GM23248 (cell line): ENCODE measurements at regions not wholly inside any gene's neighbourhood (a gene's known extent, or its start where the extent isn't known, plus 50 kb on each side); places are given as distances from the start of the nearest gene placed in this dataset.

Experiments used
- EZH2 ChIP-seq: fragments of 200-600 bp; sonication (generic); IDR thresholded peaks from 2 replicates; pipeline ENCODE4 v1.6.1; 2018; ENCODE audit warnings: antibody characterized with exemption, mild to moderate bottlenecking; ENCODE audit not compliant: insufficient read depth, poor library complexity, severe bottlenecking
- EZH2phosphoT487 ChIP-seq: fragments of 200-600 bp; sonication (generic); IDR thresholded peaks from 2 replicates; pipeline ENCODE4 v1.6.1; 2018; ENCODE audit warnings: antibody characterized with exemption, moderate library complexity, mild to moderate bottlenecking, low read depth; ENCODE audit not compliant: insufficient read depth

DNA sequence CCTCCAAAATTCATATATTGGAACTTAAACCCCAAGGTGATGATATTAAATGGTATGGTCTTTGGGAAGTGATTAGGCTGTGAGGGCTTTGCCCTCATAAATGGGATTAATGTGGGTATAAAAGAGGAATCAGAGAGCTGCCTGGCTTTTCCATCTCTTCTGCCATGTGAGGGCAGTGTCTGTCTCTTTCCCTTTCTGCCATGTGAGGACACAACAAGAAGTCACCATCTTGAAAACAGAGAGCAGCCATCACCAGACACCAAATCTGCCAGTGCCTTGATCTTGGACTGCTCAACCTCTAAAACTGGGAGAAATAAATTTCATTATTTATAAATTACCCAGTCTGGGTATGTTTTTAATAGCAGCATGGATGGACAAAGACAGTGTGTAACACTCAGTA lies 263.0 kb downstream of the PAX1 start:
- TF ChIP-seq EZH2 (no peak), EZH2phosphoT487 (no peak)
